WTC11 (cell line): ENCODE measurements at regions not wholly inside any gene's neighbourhood (a gene's known extent, or its start where the extent isn't known, plus 50 kb on each side); places are given as distances from the start of the nearest gene placed in this dataset.

Source experiments
- ATAC-seq: fragments of 200-7000 bp; cut with Tn5 transposase; 2 replicates; pipeline ENCODE4 v1.10.0; 2021; ENCODE audit warnings: mild to moderate bottlenecking, moderate library complexity
- CTCF ChIA-PET: fragments of 300-600 bp; sonication (Branson Sonifier 250); formaldehyde crosslinking; loops from one replicate; lab custom pipeline; 2021; ENCODE audit warnings: antibody characterized with exemption; lab: Charles Lee
- POLR2A ChIA-PET: fragments of 350-600 bp; sonication (Branson Sonifier 250); formaldehyde crosslinking; loops from one replicate; lab custom pipeline; 2021; ENCODE audit warnings: antibody characterized with exemption; lab: Charles Lee
- DNase-seq: peaks from one replicate; pipeline ENCODE4 v3.0.0; 2021; ENCODE audit warnings: low spot score
- H3K27ac Mint-ChIP-seq: 2 replicates; pipeline ENCODE4 v1.8.0; 2021; ENCODE audit warnings: mixed read lengths
- H3K27me3 Mint-ChIP-seq: 2 replicates; pipeline ENCODE4 v1.8.0; 2021; ENCODE audit warnings: low read depth, mild to moderate bottlenecking, moderate library complexity, mixed read lengths
- H3K36me3 Mint-ChIP-seq: 2 replicates; pipeline ENCODE4 v1.8.0; 2021; ENCODE audit warnings: mixed read lengths
- H3K4me1 Mint-ChIP-seq: 2 replicates; pipeline ENCODE4 v1.8.0; 2022; ENCODE audit warnings: mixed read lengths
- H3K4me3 Mint-ChIP-seq: 2 replicates; pipeline ENCODE4 v1.8.0; 2021; ENCODE audit warnings: mild to moderate bottlenecking, moderate library complexity, mixed read lengths
- H3K9me3 Mint-ChIP-seq: 2 replicates; pipeline ENCODE4 v1.8.0; 2021; ENCODE audit warnings: mixed read lengths
- ATF1 ChIP-seq: sonication (generic); formaldehyde crosslinking; IDR thresholded peaks from 2 replicates; pipeline ENCODE4 v1.8.1; 2023; ENCODE audit warnings: mild to moderate bottlenecking, moderate library complexity, missing genetic modification reagents
- CBFB ChIP-seq: sonication (generic); formaldehyde crosslinking; IDR thresholded peaks from 2 replicates; pipeline ENCODE4 v1.8.1; 2022; ENCODE audit warnings: mild to moderate bottlenecking, low read depth, missing genetic modification reagents
- EMX1 ChIP-seq: fragments of 250-450 bp; sonication (Bioruptor Pico); IDR thresholded peaks from 2 replicates; pipeline ENCODE4 v1.8.0; 2021; ENCODE audit warnings: mild to moderate bottlenecking
- ESRRA ChIP-seq: sonication (generic); formaldehyde crosslinking; IDR thresholded peaks from 2 replicates; pipeline ENCODE4 v1.8.1; 2022; ENCODE audit warnings: mild to moderate bottlenecking, missing genetic modification reagents, borderline replicate concordance
- ETV6 ChIP-seq: sonication (generic); formaldehyde crosslinking; IDR thresholded peaks from 2 replicates; pipeline ENCODE4 v1.8.1; 2022; ENCODE audit warnings: mild to moderate bottlenecking, missing genetic modification reagents
- FOXJ3 ChIP-seq: sonication (generic); formaldehyde crosslinking; IDR thresholded peaks from 2 replicates; pipeline ENCODE4 v1.9.0; 2021; ENCODE audit warnings: missing genetic modification reagents, mild to moderate bottlenecking, borderline replicate concordance
- GRHL2 ChIP-seq: fragments of 250-450 bp; sonication (Bioruptor Pico); IDR thresholded peaks from 2 replicates; pipeline ENCODE4 v1.8.0; 2022; ENCODE audit warnings: mild to moderate bottlenecking, moderate library complexity; ENCODE audit not compliant: insufficient replicate concordance, severe bottlenecking
- GTF2I ChIP-seq: fragments of 250-450 bp; sonication (Bioruptor Pico); conservative IDR thresholded peaks from 2 replicates; pipeline ENCODE4 v1.4.0; 2021; ENCODE audit warnings: mild to moderate bottlenecking
- IRF2 ChIP-seq: sonication (generic); formaldehyde crosslinking; IDR thresholded peaks from 2 replicates; pipeline ENCODE4 v1.8.0; 2022; ENCODE audit warnings: low read depth, missing genetic modification reagents, borderline replicate concordance
- JAZF1 ChIP-seq: fragments of 250-450 bp; sonication (Bioruptor Pico); IDR thresholded peaks from 2 replicates; pipeline ENCODE4 v1.9.0; 2021; ENCODE audit warnings: moderate library complexity, mild to moderate bottlenecking, inconsistent platforms
- JUN ChIP-seq: sonication (generic); formaldehyde crosslinking; IDR thresholded peaks from 2 replicates; pipeline ENCODE4 v1.8.0; 2023; ENCODE audit warnings: mild to moderate bottlenecking, missing genetic modification reagents
- KAT7 ChIP-seq: sonication (generic); formaldehyde crosslinking; IDR thresholded peaks from 2 replicates; pipeline ENCODE4 v1.8.1; 2023; ENCODE audit warnings: missing genetic modification reagents, mild to moderate bottlenecking, borderline replicate concordance
- NFYB ChIP-seq: sonication (generic); formaldehyde crosslinking; conservative IDR thresholded peaks from 2 replicates; pipeline ENCODE4 v1.8.0; 2022; ENCODE audit warnings: low read depth, missing genetic modification reagents
- NR2C2 ChIP-seq: sonication (generic); formaldehyde crosslinking; IDR thresholded peaks from 2 replicates; pipeline ENCODE4 v1.8.0; 2022; ENCODE audit warnings: mild to moderate bottlenecking, missing genetic modification reagents
- RORB ChIP-seq: fragments of 250-450 bp; sonication (Bioruptor Pico); IDR thresholded peaks from 2 replicates; pipeline ENCODE4 v1.9.0; 2021; ENCODE audit warnings: mild to moderate bottlenecking
- SMAD3 ChIP-seq: sonication (generic); formaldehyde crosslinking; IDR thresholded peaks from 2 replicates; pipeline ENCODE4 v1.8.0; 2022; ENCODE audit warnings: missing genetic modification reagents, mild to moderate bottlenecking, borderline replicate concordance
- SP1 ChIP-seq: sonication (generic); formaldehyde crosslinking; conservative IDR thresholded peaks from 2 replicates; pipeline ENCODE4 v1.8.1; 2022; ENCODE audit warnings: missing genetic modification reagents
- TF ChIP-seq, protein P1 (sequence below): fragments of 250-450 bp; sonication (Bioruptor Pico); IDR thresholded peaks from 2 replicates; pipeline ENCODE4 v1.8.0; 2021; ENCODE audit warnings: mild to moderate bottlenecking
- TF ChIP-seq, protein P2 (sequence below): sonication (generic); formaldehyde crosslinking; IDR thresholded peaks from 2 replicates; pipeline ENCODE4 v1.8.0; 2022; ENCODE audit warnings: missing genetic modification reagents
- TF ChIP-seq, protein P3 (sequence below): sonication (generic); formaldehyde crosslinking; conservative IDR thresholded peaks from 2 replicates; pipeline ENCODE4 v1.8.1; 2022; ENCODE audit warnings: mild to moderate bottlenecking, missing genetic modification reagents
- TF ChIP-seq, protein P4 (sequence below): sonication (generic); formaldehyde crosslinking; IDR thresholded peaks from 2 replicates; pipeline ENCODE4 v1.8.1; 2022; ENCODE audit warnings: low read depth, mild to moderate bottlenecking, moderate library complexity, missing genetic modification reagents, borderline replicate concordance
- TF ChIP-seq, protein P5 (sequence below): sonication (generic); formaldehyde crosslinking; IDR thresholded peaks from 2 replicates; pipeline ENCODE4 v1.8.0; 2022; ENCODE audit warnings: mild to moderate bottlenecking, missing genetic modification reagents
- TF ChIP-seq, protein P6 (sequence below): fragments of 250-450 bp; sonication (Bioruptor Pico); conservative IDR thresholded peaks from 2 replicates; pipeline ENCODE4 v1.9.0; 2021; ENCODE audit warnings: mild to moderate bottlenecking

DNA sequence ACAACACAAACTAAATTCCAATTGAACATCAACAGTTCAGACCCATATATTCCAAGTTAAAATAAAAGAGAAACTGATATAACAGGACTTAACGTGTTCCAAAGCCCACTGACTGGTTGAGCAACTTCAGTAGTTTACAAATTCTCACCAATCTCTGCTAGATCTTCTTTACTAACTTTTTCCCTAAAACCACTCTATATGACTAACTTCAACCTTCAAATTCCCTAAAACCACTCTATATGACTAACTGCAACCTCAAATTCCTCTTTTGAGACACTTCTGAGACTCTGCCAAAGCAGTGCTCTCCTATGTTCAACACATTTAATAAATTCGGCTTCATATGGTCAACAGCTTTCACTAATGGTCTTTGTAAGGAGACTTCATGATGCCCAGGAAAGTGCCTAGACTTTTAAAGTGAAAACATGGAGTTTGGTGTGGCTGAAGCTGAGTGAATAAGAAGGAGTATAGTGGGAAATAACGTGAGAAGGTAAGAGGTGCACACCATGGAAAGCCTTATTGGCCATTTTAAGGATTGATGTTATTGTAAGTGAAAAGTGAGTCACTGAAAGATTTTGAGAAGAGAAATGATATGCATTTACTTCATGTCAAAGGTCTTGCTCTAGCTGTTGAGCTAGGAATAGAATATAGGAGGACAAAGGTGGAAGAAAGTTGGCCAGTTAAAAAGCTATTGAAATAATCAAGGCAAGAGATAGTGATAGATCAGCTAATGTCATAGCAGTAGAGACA is 134.0 kb upstream of the HCRTR2 start:
- DNase-seq (no peak), ATAC-seq (no peak)
- POLR2A ChIA-PET: no interaction called here
- H3K27ac Mint-ChIP-seq: no peak overlapping the region
- H3K27me3 Mint-ChIP-seq: no peaks in the 10 kb centered on the region
- H3K4me3 Mint-ChIP-seq: no peak overlapping the region
- H3K9me3 Mint-ChIP-seq: peaks cover 8% of the 10 kb centered on the region
- H3K4me1 Mint-ChIP-seq: no peaks in the 10 kb centered on the region
- CTCF ChIA-PET: no interaction called here
- TF ChIP-seq, protein P1, sequence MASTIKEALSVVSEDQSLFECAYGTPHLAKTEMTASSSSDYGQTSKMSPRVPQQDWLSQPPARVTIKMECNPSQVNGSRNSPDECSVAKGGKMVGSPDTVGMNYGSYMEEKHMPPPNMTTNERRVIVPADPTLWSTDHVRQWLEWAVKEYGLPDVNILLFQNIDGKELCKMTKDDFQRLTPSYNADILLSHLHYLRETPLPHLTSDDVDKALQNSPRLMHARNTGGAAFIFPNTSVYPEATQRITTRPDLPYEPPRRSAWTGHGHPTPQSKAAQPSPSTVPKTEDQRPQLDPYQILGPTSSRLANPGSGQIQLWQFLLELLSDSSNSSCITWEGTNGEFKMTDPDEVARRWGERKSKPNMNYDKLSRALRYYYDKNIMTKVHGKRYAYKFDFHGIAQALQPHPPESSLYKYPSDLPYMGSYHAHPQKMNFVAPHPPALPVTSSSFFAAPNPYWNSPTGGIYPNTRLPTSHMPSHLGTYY (CRISPR knock-in tag): no peak
- TF ChIP-seq ESRRA (CRISPR knock-in tag): no peak
- no peak for TF ChIP-seq RORB (CRISPR knock-in tag)
- TF ChIP-seq IRF2 (CRISPR knock-in tag): no peak
- no peak for TF ChIP-seq NFYB (CRISPR knock-in tag)
- no peak for TF ChIP-seq FOXJ3 (CRISPR knock-in tag)
- no peak for TF ChIP-seq JAZF1 (CRISPR knock-in tag)
- TF ChIP-seq, protein P2, sequence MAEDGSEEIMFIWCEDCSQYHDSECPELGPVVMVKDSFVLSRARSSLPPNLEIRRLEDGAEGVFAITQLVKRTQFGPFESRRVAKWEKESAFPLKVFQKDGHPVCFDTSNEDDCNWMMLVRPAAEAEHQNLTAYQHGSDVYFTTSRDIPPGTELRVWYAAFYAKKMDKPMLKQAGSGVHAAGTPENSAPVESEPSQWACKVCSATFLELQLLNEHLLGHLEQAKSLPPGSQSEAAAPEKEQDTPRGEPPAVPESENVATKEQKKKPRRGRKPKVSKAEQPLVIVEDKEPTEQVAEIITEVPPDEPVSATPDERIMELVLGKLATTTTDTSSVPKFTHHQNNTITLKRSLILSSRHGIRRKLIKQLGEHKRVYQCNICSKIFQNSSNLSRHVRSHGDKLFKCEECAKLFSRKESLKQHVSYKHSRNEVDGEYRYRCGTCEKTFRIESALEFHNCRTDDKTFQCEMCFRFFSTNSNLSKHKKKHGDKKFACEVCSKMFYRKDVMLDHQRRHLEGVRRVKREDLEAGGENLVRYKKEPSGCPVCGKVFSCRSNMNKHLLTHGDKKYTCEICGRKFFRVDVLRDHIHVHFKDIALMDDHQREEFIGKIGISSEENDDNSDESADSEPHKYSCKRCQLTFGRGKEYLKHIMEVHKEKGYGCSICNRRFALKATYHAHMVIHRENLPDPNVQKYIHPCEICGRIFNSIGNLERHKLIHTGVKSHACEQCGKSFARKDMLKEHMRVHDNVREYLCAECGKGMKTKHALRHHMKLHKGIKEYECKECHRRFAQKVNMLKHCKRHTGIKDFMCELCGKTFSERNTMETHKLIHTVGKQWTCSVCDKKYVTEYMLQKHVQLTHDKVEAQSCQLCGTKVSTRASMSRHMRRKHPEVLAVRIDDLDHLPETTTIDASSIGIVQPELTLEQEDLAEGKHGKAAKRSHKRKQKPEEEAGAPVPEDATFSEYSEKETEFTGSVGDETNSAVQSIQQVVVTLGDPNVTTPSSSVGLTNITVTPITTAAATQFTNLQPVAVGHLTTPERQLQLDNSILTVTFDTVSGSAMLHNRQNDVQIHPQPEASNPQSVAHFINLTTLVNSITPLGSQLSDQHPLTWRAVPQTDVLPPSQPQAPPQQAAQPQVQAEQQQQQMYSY (CRISPR knock-in tag): no peak
- no peak for TF ChIP-seq JUN (CRISPR knock-in tag)
- no peak for TF ChIP-seq SMAD3
- TF ChIP-seq SP1: no peak
- no peak for TF ChIP-seq GRHL2 (CRISPR knock-in tag)
- TF ChIP-seq, protein P3, sequence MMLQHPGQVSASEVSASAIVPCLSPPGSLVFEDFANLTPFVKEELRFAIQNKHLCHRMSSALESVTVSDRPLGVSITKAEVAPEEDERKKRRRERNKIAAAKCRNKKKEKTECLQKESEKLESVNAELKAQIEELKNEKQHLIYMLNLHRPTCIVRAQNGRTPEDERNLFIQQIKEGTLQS (CRISPR knock-in tag): no peak
- TF ChIP-seq ETV6 (CRISPR knock-in tag): no peak
- TF ChIP-seq, protein P4, sequence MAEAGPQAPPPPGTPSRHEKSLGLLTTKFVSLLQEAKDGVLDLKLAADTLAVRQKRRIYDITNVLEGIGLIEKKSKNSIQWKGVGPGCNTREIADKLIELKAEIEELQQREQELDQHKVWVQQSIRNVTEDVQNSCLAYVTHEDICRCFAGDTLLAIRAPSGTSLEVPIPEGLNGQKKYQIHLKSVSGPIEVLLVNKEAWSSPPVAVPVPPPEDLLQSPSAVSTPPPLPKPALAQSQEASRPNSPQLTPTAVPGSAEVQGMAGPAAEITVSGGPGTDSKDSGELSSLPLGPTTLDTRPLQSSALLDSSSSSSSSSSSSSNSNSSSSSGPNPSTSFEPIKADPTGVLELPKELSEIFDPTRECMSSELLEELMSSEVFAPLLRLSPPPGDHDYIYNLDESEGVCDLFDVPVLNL: no peak
- TF ChIP-seq EMX1 (CRISPR knock-in tag): no peak
- TF ChIP-seq CBFB (CRISPR knock-in tag): no peak
- no peak for TF ChIP-seq GTF2I (CRISPR knock-in tag)
- no peak for TF ChIP-seq NR2C2 (CRISPR knock-in tag)
- no peaks in the 10 kb centered on the region for H3K36me3 Mint-ChIP-seq

DNA sequence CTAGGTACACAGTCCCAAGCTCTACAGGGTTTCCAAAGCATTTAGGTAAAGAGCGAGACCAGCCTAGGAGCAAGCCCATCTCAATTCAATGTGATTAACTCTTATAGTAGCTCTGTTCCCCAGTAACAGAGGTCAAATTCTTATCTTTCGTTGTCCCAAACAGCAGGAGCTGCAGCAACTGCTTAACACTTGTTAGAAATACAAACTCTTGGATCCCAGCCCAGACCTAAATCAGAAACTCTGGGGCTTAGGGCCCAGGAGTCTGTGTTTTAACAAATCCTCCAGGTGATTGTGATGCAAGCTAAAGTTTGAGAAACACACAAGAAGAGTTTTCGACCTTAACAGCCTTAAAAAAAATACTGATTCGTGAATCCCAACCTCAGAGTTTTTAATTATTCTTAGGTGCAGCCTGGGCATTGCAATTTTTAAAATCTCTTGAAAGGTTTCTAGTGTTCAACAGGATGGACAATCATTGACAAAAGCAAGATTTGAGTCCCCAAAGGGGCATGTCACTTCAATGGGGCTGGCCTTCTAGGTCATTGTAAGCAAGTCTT is 127.4 kb upstream of the HCRTR2 start:
- TF ChIP-seq KAT7 (CRISPR knock-in tag): no peak
- TF ChIP-seq, protein P5, sequence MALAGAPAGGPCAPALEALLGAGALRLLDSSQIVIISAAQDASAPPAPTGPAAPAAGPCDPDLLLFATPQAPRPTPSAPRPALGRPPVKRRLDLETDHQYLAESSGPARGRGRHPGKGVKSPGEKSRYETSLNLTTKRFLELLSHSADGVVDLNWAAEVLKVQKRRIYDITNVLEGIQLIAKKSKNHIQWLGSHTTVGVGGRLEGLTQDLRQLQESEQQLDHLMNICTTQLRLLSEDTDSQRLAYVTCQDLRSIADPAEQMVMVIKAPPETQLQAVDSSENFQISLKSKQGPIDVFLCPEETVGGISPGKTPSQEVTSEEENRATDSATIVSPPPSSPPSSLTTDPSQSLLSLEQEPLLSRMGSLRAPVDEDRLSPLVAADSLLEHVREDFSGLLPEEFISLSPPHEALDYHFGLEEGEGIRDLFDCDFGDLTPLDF (CRISPR knock-in tag): no peak
- TF ChIP-seq, protein P6, sequence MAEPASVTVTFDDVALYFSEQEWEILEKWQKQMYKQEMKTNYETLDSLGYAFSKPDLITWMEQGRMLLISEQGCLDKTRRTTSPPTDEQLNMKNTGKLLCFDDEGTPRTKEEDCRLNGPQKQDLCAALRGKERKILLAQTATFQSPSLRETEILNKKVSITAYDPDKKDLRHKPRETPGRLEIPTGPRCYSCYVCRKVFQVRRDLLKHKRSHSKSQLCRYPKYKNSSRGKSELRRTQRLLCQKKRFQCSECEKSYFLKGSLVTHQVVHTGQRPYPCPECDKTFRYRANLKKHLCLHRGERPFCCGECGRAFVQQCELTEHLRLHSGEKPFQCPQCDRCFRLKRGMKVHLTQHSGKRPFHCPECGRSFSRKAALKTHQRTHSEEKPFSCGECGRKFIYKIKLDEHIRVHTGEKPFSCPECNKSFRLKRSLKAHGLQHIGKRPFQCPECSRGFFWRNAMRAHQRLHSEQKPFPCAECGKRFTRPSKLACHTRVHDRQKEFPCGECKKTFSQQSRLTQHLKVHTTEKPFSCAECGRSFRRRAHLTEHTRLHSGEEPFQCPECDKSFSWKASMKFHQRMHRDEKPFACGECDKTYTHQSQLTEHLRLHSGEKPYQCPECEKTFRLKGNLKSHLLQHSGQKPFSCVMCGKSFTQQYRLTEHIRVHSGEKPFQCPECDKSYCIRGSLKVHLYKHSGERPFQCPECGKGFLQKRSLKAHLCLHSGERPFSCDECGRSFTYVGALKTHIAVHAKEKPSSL (CRISPR knock-in tag): no peak
- TF ChIP-seq ATF1: no peak
- ChIA-PET CTCF (no interaction called here), POLR2A (no interaction called here)
- no peak overlapping the region for H3K4me3 Mint-ChIP-seq
- H3K9me3 Mint-ChIP-seq: no peaks in the 10 kb centered on the region
- ATAC-seq (peak; percentile 62), DNase-seq (no peak)
- no peaks in the 10 kb centered on the region for H3K27me3 Mint-ChIP-seq
- no peaks in the 10 kb centered on the region for H3K36me3 Mint-ChIP-seq
- H3K4me1 Mint-ChIP-seq: peaks cover 9% of the 10 kb centered on the region
- peak overlapping the region; percentile 49; the same call in 1 of the 2 replicates for H3K27ac Mint-ChIP-seq
